HEK293T (cell line): ENCODE measurements at regions not wholly inside any gene's neighbourhood (a gene's known extent, or its start where the extent isn't known, plus 50 kb on each side); places are given as distances from the start of the nearest gene placed in this dataset.

Experiments used
- CTCF ChIA-PET: fragments of 350-600 bp; formaldehyde crosslinking; extraction: SDS; loops from one replicate; lab custom pipeline; 2021; ENCODE audit warnings: antibody characterized with exemption, inconsistent platforms; lab: Yijun Ruan, JAX
- POLR2A ChIA-PET: fragments of 350-600 bp; formaldehyde crosslinking; extraction: SDS; loops from one replicate; lab custom pipeline; 2020; ENCODE audit warnings: antibody characterized with exemption, inconsistent platforms; lab: Yijun Ruan, JAX
- DNase-seq: peaks from one replicate; pipeline ENCODE4 v3.0.0; 2012; ENCODE audit warnings: mixed read lengths; ENCODE audit errors: extremely low spot score
- ARNT ChIP-seq: fragments of 450-650 bp; IDR thresholded peaks from 2 replicates; pipeline ENCODE4 v1.6.1; 2017; ENCODE audit warnings: mild to moderate bottlenecking
- BHLHE40 ChIP-seq: fragments of 450-650 bp; IDR thresholded peaks from 2 replicates; pipeline ENCODE4 v1.6.1; 2016; ENCODE audit warnings: mild to moderate bottlenecking, moderate library complexity, borderline replicate concordance
- CTBP1 ChIP-seq: fragments of 450-650 bp; IDR thresholded peaks from 2 replicates; pipeline ENCODE4 v1.6.1; 2016; ENCODE audit warnings: borderline replicate concordance
- ELF4 ChIP-seq: fragments of 450-650 bp; IDR thresholded peaks from 2 replicates; pipeline ENCODE4 v1.6.1; 2017; ENCODE audit warnings: antibody characterized with exemption
- FOXA1 ChIP-seq: fragments of 450-650 bp; IDR thresholded peaks from 2 replicates; pipeline ENCODE4 v1.6.1; 2016; ENCODE audit warnings: mild to moderate bottlenecking
- FOXK2 ChIP-seq: fragments of 450-650 bp; IDR thresholded peaks from 2 replicates; pipeline ENCODE4 v1.6.1; 2016; ENCODE audit warnings: mild to moderate bottlenecking
- FOXM1 ChIP-seq: fragments of 450-650 bp; IDR thresholded peaks from 2 replicates; pipeline ENCODE4 v1.6.1; 2017; ENCODE audit warnings: mild to moderate bottlenecking, borderline replicate concordance
- HDGF ChIP-seq: fragments of 450-650 bp; IDR thresholded peaks from 2 replicates; pipeline ENCODE4 v1.6.1; 2017; ENCODE audit warnings: antibody characterized with exemption, borderline replicate concordance
- L3MBTL2 ChIP-seq: fragments of 450-650 bp; conservative IDR thresholded peaks from 2 replicates; pipeline ENCODE4 v1.6.1; 2016; ENCODE audit warnings: mild to moderate bottlenecking
- LEF1 ChIP-seq: fragments of 450-650 bp; IDR thresholded peaks from 2 replicates; pipeline ENCODE4 v1.6.1; 2017; ENCODE audit warnings: mild to moderate bottlenecking, borderline replicate concordance
- NFRKB ChIP-seq: fragments of 450-650 bp; IDR thresholded peaks from 2 replicates; pipeline ENCODE4 v1.6.1; 2016; ENCODE audit warnings: mild to moderate bottlenecking, moderate library complexity
- SP1 ChIP-seq: fragments of 450-650 bp; IDR thresholded peaks from 2 replicates; pipeline ENCODE4 v1.6.1; 2017
- SUZ12 ChIP-seq: fragments of 450-650 bp; IDR thresholded peaks from 2 replicates; pipeline ENCODE4 v1.6.1; 2016; ENCODE audit warnings: mild to moderate bottlenecking
- TARDBP ChIP-seq: fragments of 450-650 bp; IDR thresholded peaks from 2 replicates; pipeline ENCODE4 v1.6.1; 2016
- ZNF384 ChIP-seq: fragments of 450-650 bp; IDR thresholded peaks from 2 replicates; pipeline ENCODE4 v1.6.1; 2016
- TF ChIP-seq, protein P1 (sequence below): fragments of 450-650 bp; IDR thresholded peaks from 2 replicates; pipeline ENCODE4 v1.6.1; 2016

DNA sequence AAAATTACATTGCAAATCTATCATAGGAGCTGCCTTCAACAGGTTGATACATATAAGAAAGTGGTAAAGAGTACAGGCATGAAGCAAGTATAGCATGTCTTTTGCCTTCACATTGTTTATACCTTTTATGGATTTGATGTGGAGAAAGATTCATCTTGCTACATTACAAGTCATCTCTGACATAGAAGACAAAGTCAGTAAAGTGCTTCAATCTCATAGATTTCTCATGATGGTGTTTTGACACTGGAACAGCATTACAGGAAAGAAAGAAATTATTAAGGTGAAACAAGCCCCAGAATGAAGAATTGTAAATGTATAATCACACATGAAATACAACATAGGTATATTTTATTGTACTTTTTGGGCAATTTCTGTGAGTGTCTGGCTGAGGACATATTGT, 580.7 kb upstream of the MMS22L start:
- ChIA-PET CTCF (no interaction called here), POLR2A (no interaction called here)
- no peak for TF ChIP-seq ELF4
- no peak for DNase-seq

GRCh38 chr6:97864366-97864765, 581.4 kb upstream of the MMS22L start:
- DNase-seq, result no peak
- CTCF ChIA-PET, result no interaction called here
- POLR2A ChIA-PET, result no interaction called here
- no peak for TF ChIP-seq BHLHE40
- no peak for TF ChIP-seq ARNT
- no peak for TF ChIP-seq SUZ12
- TF ChIP-seq HDGF, result no peak
- TF ChIP-seq, protein P1, sequence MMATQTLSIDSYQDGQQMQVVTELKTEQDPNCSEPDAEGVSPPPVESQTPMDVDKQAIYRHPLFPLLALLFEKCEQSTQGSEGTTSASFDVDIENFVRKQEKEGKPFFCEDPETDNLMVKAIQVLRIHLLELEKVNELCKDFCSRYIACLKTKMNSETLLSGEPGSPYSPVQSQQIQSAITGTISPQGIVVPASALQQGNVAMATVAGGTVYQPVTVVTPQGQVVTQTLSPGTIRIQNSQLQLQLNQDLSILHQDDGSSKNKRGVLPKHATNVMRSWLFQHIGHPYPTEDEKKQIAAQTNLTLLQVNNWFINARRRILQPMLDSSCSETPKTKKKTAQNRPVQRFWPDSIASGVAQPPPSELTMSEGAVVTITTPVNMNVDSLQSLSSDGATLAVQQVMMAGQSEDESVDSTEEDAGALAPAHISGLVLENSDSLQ, result no peak
- no peak for TF ChIP-seq TARDBP
- TF ChIP-seq ZNF384, result no peak
- TF ChIP-seq L3MBTL2, result no peak
- TF ChIP-seq ELF4, result no peak
- TF ChIP-seq FOXK2, result no peak
- TF ChIP-seq FOXM1, result no peak
- no peak for TF ChIP-seq FOXA1
- no peak for TF ChIP-seq NFRKB
- no peak for TF ChIP-seq SP1
- TF ChIP-seq CTBP1, result no peak
- TF ChIP-seq LEF1, result no peak

DNA sequence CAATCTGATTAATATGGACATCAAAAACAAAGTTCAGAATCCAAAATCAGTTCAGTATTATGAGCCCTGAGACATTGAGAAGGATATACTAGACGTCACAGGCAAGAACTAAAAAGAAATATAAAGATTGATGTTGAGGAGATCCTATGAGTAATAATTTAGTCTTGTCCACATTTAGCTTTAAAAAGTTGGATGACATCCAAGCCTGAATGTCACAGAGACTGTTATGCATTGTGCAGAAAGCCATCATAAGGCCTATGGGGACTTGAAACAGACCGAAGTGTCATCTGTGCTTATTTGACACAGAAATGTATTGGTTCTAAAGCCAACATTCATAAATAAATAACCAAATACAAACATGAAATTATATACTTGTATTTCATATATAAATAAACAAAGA, 581.8 kb upstream of the MMS22L start:
- POLR2A ChIA-PET, result no interaction called here
- CTCF ChIA-PET, result no interaction called here
- no peak for DNase-seq
- no peak for TF ChIP-seq SUZ12
- no peak for TF ChIP-seq ZNF384
- TF ChIP-seq SP1, result no peak
- TF ChIP-seq CTBP1, result no peak

- POLR2A ChIA-PET, result no interaction called here
Observed at GRCh38 chr6:97865612-97866011, 582.6 kb upstream of the MMS22L start.

GRCh38 chr6:97866616-97867015, 583.6 kb upstream of the MMS22L start:
- no peak for TF ChIP-seq NFRKB
- TF ChIP-seq ZNF384, result no peak
- TF ChIP-seq SP1, result no peak
- TF ChIP-seq ARNT, result no peak
- TF ChIP-seq FOXA1, result no peak
- TF ChIP-seq BHLHE40, result no peak
- TF ChIP-seq TARDBP, result no peak
- TF ChIP-seq CTBP1, result no peak
- no peak for TF ChIP-seq FOXM1
- no peak for TF ChIP-seq L3MBTL2
- no peak for TF ChIP-seq SUZ12
- no peak for TF ChIP-seq FOXK2
- POLR2A ChIA-PET, result no interaction called here
- CTCF ChIA-PET, result no interaction called here
- no peak for DNase-seq

More at GRCh38 chr6:97865612-97866011, 582.6 kb upstream of the MMS22L start:
- no peak for TF ChIP-seq ZNF384
- no peak for TF ChIP-seq SP1
- no peak for TF ChIP-seq L3MBTL2
- TF ChIP-seq, protein P1, result no peak
- no peak for TF ChIP-seq BHLHE40
- TF ChIP-seq ELF4, result no peak
- no peak for TF ChIP-seq HDGF
- no peak for TF ChIP-seq LEF1
- no peak for TF ChIP-seq FOXK2
- TF ChIP-seq SUZ12, result no peak
- no peak for TF ChIP-seq FOXM1
- no peak for TF ChIP-seq NFRKB
- TF ChIP-seq TARDBP, result no peak
- no peak for TF ChIP-seq CTBP1
- TF ChIP-seq FOXA1, result no peak
- no peak for TF ChIP-seq ARNT
- CTCF ChIA-PET, result interaction anchor here (0.6 kb wide), 1 partner anchor 43 kb away, joined by 5 read pairs; no protein-coding TSS in a partner anchor
- no peak for DNase-seq

DNA sequence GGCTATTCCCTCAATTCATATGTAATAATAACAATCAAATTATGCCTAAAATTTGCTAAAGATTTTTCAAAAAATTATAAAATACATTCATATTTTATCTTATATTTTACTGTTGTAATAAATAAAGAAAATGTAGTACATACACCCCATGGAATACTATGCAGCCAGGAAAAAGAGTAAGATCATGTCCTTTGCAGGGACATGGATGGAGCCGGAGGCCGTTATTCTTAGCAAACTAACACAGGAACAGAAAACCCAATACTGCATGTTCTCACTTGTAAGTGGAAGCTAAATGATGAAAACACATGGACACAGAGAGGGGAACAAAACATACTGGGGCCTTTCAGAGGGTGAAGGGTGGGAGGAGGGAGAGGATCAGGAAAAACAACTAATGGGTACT, 584.2 kb upstream of the MMS22L start:
- ChIA-PET POLR2A (no interaction called here), CTCF (no interaction called here)
- TF ChIP-seq TARDBP, result no peak
- no peak for TF ChIP-seq HDGF
- TF ChIP-seq, protein P1, result no peak
- no peak for TF ChIP-seq FOXK2
- TF ChIP-seq L3MBTL2, result no peak
- TF ChIP-seq ELF4, result no peak
- no peak for TF ChIP-seq SUZ12
- no peak for TF ChIP-seq NFRKB
- no peak for TF ChIP-seq SP1
- TF ChIP-seq ARNT, result no peak
- no peak for TF ChIP-seq CTBP1
- TF ChIP-seq BHLHE40, result no peak
- no peak for TF ChIP-seq FOXM1
- no peak for TF ChIP-seq FOXA1
- no peak for TF ChIP-seq LEF1
- TF ChIP-seq ZNF384, result no peak
- no peak for DNase-seq
